H9 (cell line): ENCODE measurements at regions not wholly inside any gene's neighbourhood (a gene's known extent, or its start where the extent isn't known, plus 50 kb on each side); places are given as distances from the start of the nearest gene placed in this dataset.

Source experiments
- DNase-seq: peaks from one replicate; pipeline ENCODE4 v3.0.0-alpha.2; 2017
- H2AFZ ChIP-seq: one replicate; pipeline ENCODE4 v1.6.1; 2013; ENCODE audit warnings: mild to moderate bottlenecking, low read length, control low read depth, moderate library complexity
- H2AK5ac ChIP-seq: 2 replicates; pipeline ENCODE4 v1.6.1; 2013; ENCODE audit warnings: low read length, control low read depth, mixed read lengths; ENCODE audit not compliant: insufficient read length
- H2BK120ac ChIP-seq: one replicate; pipeline ENCODE4 v1.6.1; 2013; ENCODE audit warnings: low read depth, mild to moderate bottlenecking, low read length, control low read depth, inconsistent platforms; ENCODE audit not compliant: poor library complexity, severe bottlenecking
- H2BK12ac ChIP-seq: 2 replicates; pipeline ENCODE4 v1.6.1; 2013; ENCODE audit warnings: low read length, control low read depth, mixed read lengths, low read depth; ENCODE audit not compliant: insufficient read length
- H2BK15ac ChIP-seq: 2 replicates; pipeline ENCODE4 v1.6.1; 2013; ENCODE audit warnings: low read depth, low read length, control low read depth
- H2BK20ac ChIP-seq: one replicate; pipeline ENCODE4 v1.6.1; 2013; ENCODE audit warnings: low read depth, mild to moderate bottlenecking, low read length, control low read depth, inconsistent platforms; ENCODE audit not compliant: poor library complexity, severe bottlenecking
- H2BK5ac ChIP-seq: 2 replicates; pipeline ENCODE4 v1.6.1; 2013; ENCODE audit warnings: low read length, control low read depth, mixed read lengths; ENCODE audit not compliant: insufficient read length
- H3K14ac ChIP-seq: 2 replicates; pipeline ENCODE4 v1.6.1; 2013; ENCODE audit warnings: low read length, control low read depth; ENCODE audit not compliant: insufficient read depth
- H3K18ac ChIP-seq: 2 replicates; pipeline ENCODE4 v1.6.1; 2013; ENCODE audit warnings: low read depth, mild to moderate bottlenecking, mixed read lengths, low read length, control low read depth; ENCODE audit not compliant: insufficient read length
- H3K23ac ChIP-seq: 2 replicates; pipeline ENCODE4 v1.6.1; 2013; ENCODE audit warnings: low read length, control low read depth, mixed read lengths, low read depth; ENCODE audit not compliant: insufficient read length
- H3K23me2 ChIP-seq: 2 replicates; pipeline ENCODE4 v1.6.1; 2013; ENCODE audit warnings: low read depth, mild to moderate bottlenecking, mixed read lengths, low read length, control low read depth; ENCODE audit not compliant: insufficient read length, poor library complexity, severe bottlenecking
- H3K27ac ChIP-seq: 2 replicates; pipeline ENCODE4 v1.5.1; 2013; ENCODE audit warnings: low read length, control low read depth, mixed read lengths, low read depth; ENCODE audit not compliant: insufficient read length
- H3K27me3 ChIP-seq: 2 replicates; pipeline ENCODE4 v1.6.1; 2013; ENCODE audit warnings: low read length, control low read depth, inconsistent platforms; ENCODE audit not compliant: insufficient read depth
- H3K4ac ChIP-seq: 2 replicates; pipeline ENCODE4 v1.6.1; 2013; ENCODE audit warnings: low read depth, mild to moderate bottlenecking, control low read depth, inconsistent platforms, low read length, moderate library complexity
- H3K4me1 ChIP-seq: 2 replicates; pipeline ENCODE4 v1.6.1; 2013; ENCODE audit warnings: low read length, control low read depth, inconsistent platforms; ENCODE audit not compliant: insufficient read depth
- H3K4me2 ChIP-seq: 2 replicates; pipeline ENCODE4 v1.6.1; 2013; ENCODE audit warnings: low read length, control low read depth, mixed read lengths; ENCODE audit not compliant: insufficient read length, insufficient read depth
- H3K56ac ChIP-seq: 2 replicates; pipeline ENCODE4 v1.6.1; 2013; ENCODE audit warnings: low read depth, mild to moderate bottlenecking, mixed read lengths, low read length, control low read depth; ENCODE audit not compliant: insufficient read length
- H3K79me1 ChIP-seq: 2 replicates; pipeline ENCODE4 v1.6.1; 2013; ENCODE audit warnings: low read depth, mild to moderate bottlenecking, moderate library complexity, low read length, control low read depth, inconsistent platforms; ENCODE audit not compliant: insufficient read depth, poor library complexity, severe bottlenecking
- H3K79me2 ChIP-seq: 2 replicates; pipeline ENCODE4 v1.6.1; 2013; ENCODE audit warnings: low read length, control low read depth, inconsistent platforms; ENCODE audit not compliant: insufficient read depth
- H3K9ac ChIP-seq: 2 replicates; pipeline ENCODE4 v1.6.1; 2013; ENCODE audit warnings: low read length, control low read depth, mixed read lengths; ENCODE audit not compliant: insufficient read length; ENCODE audit errors: extremely low read depth
- H3K9me3 ChIP-seq: one replicate; pipeline ENCODE4 v1.6.1; 2013; ENCODE audit warnings: low read depth, low read length, inconsistent platforms; ENCODE audit not compliant: control insufficient read depth
- H3T11ph ChIP-seq: one replicate; pipeline ENCODE4 v1.6.1; 2013; ENCODE audit warnings: mild to moderate bottlenecking, low read length, control low read depth, inconsistent platforms
- H4K20me1 ChIP-seq: one replicate; pipeline ENCODE4 v1.6.1; 2013; ENCODE audit not compliant: control insufficient read depth, insufficient read length, insufficient read depth
- H4K5ac ChIP-seq: 2 replicates; pipeline ENCODE4 v1.6.1; 2013; ENCODE audit warnings: low read depth, mild to moderate bottlenecking, mixed read lengths, low read length, control low read depth; ENCODE audit not compliant: insufficient read length
- H4K8ac ChIP-seq: replicated peaks from 2 replicates; pipeline ENCODE4 v1.6.1; 2013; ENCODE audit warnings: low read length, control low read depth, mixed read lengths, low read depth; ENCODE audit not compliant: insufficient read length
- H4K91ac ChIP-seq: 2 replicates; pipeline ENCODE4 v1.6.1; 2013; ENCODE audit warnings: low read depth, mild to moderate bottlenecking, moderate library complexity, mixed read lengths, low read length, control low read depth; ENCODE audit not compliant: insufficient read length
- H3K27ac Mint-ChIP-seq, 3 experiments: 2 replicates in 2 of 3; 3 replicates in 1 of 3; pipeline ENCODE4 v1.8.0; 2020 to 2021; ENCODE audit warnings: mixed read lengths in 3 of 3, mild to moderate bottlenecking in 1 of 3, moderate library complexity in 1 of 3
- H3K27me3 Mint-ChIP-seq: 2 replicates; pipeline ENCODE4 v1.8.0; 2021; ENCODE audit warnings: low read depth, mild to moderate bottlenecking, moderate library complexity, mixed read lengths
- H3K36me3 Mint-ChIP-seq, 3 experiments: 2 replicates in 2 of 3; 3 replicates in 1 of 3; pipeline ENCODE4 v1.8.0; 2020 to 2021; ENCODE audit warnings: low read depth in 3 of 3, mixed read lengths in 3 of 3; ENCODE audit not compliant: insufficient read depth in 1 of 3
- H3K4me1 Mint-ChIP-seq, 2 experiments: 2 replicates each; pipeline ENCODE4 v1.8.0; 2020; ENCODE audit warnings: mixed read lengths in 2 of 2
- H3K4me3 Mint-ChIP-seq, 2 experiments: 2 replicates in 1 of 2; 3 replicates in 1 of 2; pipeline ENCODE4 v1.8.0; 2020 to 2021; ENCODE audit warnings: mild to moderate bottlenecking in 2 of 2, mixed read lengths in 2 of 2, moderate library complexity in 1 of 2
- H3K9me3 Mint-ChIP-seq, 2 experiments: 2 replicates in 1 of 2; 3 replicates in 1 of 2; pipeline ENCODE4 v1.8.0; 2020; ENCODE audit warnings: mild to moderate bottlenecking in 2 of 2, mixed read lengths in 2 of 2, moderate library complexity in 1 of 2
- CTCF ChIP-seq: fragments of 200-600 bp; sonication (generic); conservative IDR thresholded peaks from 3 replicates; pipeline ENCODE4 v1.8.0; 2021; ENCODE audit warnings: antibody characterized with exemption, mild to moderate bottlenecking
- WGBS: extraction: QIAGEN DNeasy Blood & Tissue Kit; methylation state at CpG from one replicate; pipeline ENCODE4 v1.1.7; 2013; ENCODE audit warnings: missing lambda C conversion rate, low lambda C conversion rate, mixed read lengths; ENCODE audit not compliant: insufficient read length; ENCODE audit errors: extremely low coverage; 5-methylcytosine and 5-hydroxymethylcytosine counted together

GRCh38 chr9:110064803-110065202 lies 143.2 kb downstream of the C9orf152 start:
- Histone ChIP-seq H2AFZ (no peak overlapping the region), H3K23ac (no peak overlapping the region)

More at GRCh38 chr9:110064803-110065202, 143.2 kb downstream of the C9orf152 start:
- DNase-seq: no peak
- peaks cover 2% of the 10 kb centered on the region; the same call in 1 of the 2 replicates for H3K79me2 ChIP-seq
- Mint-ChIP-seq H3K9me3 (no peaks in the 10 kb centered on the region; a peak in 1 of 5 replicates), H3K4me1 (peaks cover 10% of the 10 kb centered on the region in 2 experiments), H3K4me3 (no peak overlapping the region), H3K27ac (no peak overlapping the region), H3K36me3 (peaks cover 0 to 17% (median 6%) of the 10 kb centered on the region in 3 experiments; a peak in 6 of 7 replicates), H3K27me3 (no peaks in the 10 kb centered on the region)
- H3K4me1 ChIP-seq: no peaks in the 10 kb centered on the region
- H3K18ac ChIP-seq: no peak overlapping the region
- H3K14ac ChIP-seq: no peak overlapping the region
- H2BK15ac ChIP-seq: no peak overlapping the region
- H2BK5ac ChIP-seq: no peak overlapping the region
- H3T11ph ChIP-seq: no peak overlapping the region
- no peaks in the 10 kb centered on the region for H3K23me2 ChIP-seq
- H4K91ac ChIP-seq: no peak overlapping the region
- H3K4ac ChIP-seq: no peak overlapping the region
- TF ChIP-seq CTCF: no peak
- no peak overlapping the region for H2BK20ac ChIP-seq
- WGBS: no CpG with 5 or more reads among the region's 5 CpGs
- no peak overlapping the region for H3K9ac ChIP-seq
- no peak overlapping the region for H2BK12ac ChIP-seq
- no peaks in the 10 kb centered on the region for H4K20me1 ChIP-seq
- H4K8ac ChIP-seq: no peak overlapping the region
- no peak overlapping the region for H4K5ac ChIP-seq
- H2BK120ac ChIP-seq: no peak overlapping the region
- no peak overlapping the region for H3K4me2 ChIP-seq
- no peak overlapping the region for H2AK5ac ChIP-seq
- H3K56ac ChIP-seq: no peak overlapping the region
- H3K79me1 ChIP-seq: no peaks in the 10 kb centered on the region
- no peak overlapping the region for H3K27ac ChIP-seq
- no peaks in the 10 kb centered on the region for H3K27me3 ChIP-seq
- H3K9me3 ChIP-seq: no peaks in the 10 kb centered on the region
